Peyer's patch (tissue), 4 donors: ENCODE measurements at regions not wholly inside any gene's neighbourhood (a gene's known extent, or its start where the extent isn't known, plus 50 kb on each side); places are given as distances from the start of the nearest gene placed in this dataset.

ENCODE experiments used
- DNase-seq, 3 donors: peaks; one replicate each; pipeline ENCODE4 v3.0.0-alpha.2; 2017 to 2019
- H3K27ac ChIP-seq, 4 donors: fragments of 200-600 bp; sonication (generic); one replicate each; pipeline ENCODE4 v1.5.1; 2016 to 2019
- H3K27me3 ChIP-seq, 2 donors: fragments of 200-600 bp; sonication (generic); one replicate each; pipeline ENCODE4 v1.5.1; 2019
- H3K36me3 ChIP-seq, 3 donors: fragments of 200-600 bp; sonication (generic); one replicate each; pipeline ENCODE4 v1.5.1; 2016 to 2019
- H3K4me1 ChIP-seq, 4 donors: fragments of 200-600 bp; sonication (generic); one replicate each; pipeline ENCODE4 v1.5.1; 2016 to 2019
- H3K4me3 ChIP-seq, 4 donors: fragments of 200-600 bp; sonication (generic); 1 replicate in 3 of 4; 2 replicates in 1 of 4; pipeline ENCODE4 v1.5.1; 2016 to 2019; ENCODE audit warnings: mild to moderate bottlenecking in 1 of 4
- H3K9me3 ChIP-seq, 4 donors: fragments of 200-600 bp; sonication (generic); one replicate each; pipeline ENCODE4 v1.5.1; 2016 to 2019; ENCODE audit warnings: mild to moderate bottlenecking in 1 of 4
- POLR2A ChIP-seq, 2 donors: fragments of 450-650 bp; IDR thresholded peaks; one replicate each; pipeline ENCODE4 v1.5.1; 2017; ENCODE audit warnings: antibody characterized with exemption in 2 of 2, mild to moderate bottlenecking in 2 of 2, moderate library complexity in 2 of 2
- TF ChIP-seq, protein P1 (sequence below), 6 experiments: fragments of 450-650 bp in 4 of 6; fragments of 200-600 bp in 2 of 6; sonication (generic) in 1 of 6; IDR thresholded peaks; one replicate each; pipeline ENCODE4 v1.5.1; 2017 to 2019; ENCODE audit warnings: antibody characterized with exemption in 6 of 6, mild to moderate bottlenecking in 3 of 6, moderate library complexity in 1 of 6

DNA sequence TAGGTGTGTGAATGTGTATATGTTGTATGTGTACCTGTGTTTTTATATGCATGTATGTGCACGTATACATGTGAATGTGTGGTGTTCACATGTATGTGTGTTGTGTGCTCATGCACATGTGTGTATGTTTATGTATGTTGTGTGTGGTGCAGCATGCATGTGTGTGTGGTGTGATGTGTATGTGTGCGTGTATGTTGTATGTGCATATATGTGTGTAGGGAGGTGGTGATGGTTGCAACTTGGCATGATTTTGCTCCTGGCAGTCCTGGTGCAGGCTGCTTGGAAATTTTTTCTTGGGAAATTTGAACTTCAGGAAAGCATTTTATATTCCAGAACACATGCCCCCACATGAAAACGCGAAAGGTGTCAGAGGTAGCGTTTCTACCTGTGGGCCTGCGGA is 1177.8 kb downstream of the TBC1D22A start:
- Histone ChIP-seq H3K36me3 (no peaks in the 10 kb centered on the region), H3K27me3 (no peaks in the 10 kb centered on the region), H3K4me3 (no peak overlapping the region), H3K27ac (no peak overlapping the region), H3K9me3 (no peaks in the 10 kb centered on the region), H3K4me1 (no peaks in the 10 kb centered on the region)
- TF ChIP-seq, protein P1, sequence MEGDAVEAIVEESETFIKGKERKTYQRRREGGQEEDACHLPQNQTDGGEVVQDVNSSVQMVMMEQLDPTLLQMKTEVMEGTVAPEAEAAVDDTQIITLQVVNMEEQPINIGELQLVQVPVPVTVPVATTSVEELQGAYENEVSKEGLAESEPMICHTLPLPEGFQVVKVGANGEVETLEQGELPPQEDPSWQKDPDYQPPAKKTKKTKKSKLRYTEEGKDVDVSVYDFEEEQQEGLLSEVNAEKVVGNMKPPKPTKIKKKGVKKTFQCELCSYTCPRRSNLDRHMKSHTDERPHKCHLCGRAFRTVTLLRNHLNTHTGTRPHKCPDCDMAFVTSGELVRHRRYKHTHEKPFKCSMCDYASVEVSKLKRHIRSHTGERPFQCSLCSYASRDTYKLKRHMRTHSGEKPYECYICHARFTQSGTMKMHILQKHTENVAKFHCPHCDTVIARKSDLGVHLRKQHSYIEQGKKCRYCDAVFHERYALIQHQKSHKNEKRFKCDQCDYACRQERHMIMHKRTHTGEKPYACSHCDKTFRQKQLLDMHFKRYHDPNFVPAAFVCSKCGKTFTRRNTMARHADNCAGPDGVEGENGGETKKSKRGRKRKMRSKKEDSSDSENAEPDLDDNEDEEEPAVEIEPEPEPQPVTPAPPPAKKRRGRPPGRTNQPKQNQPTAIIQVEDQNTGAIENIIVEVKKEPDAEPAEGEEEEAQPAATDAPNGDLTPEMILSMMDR (IDR thresholded peaks at IDR 0.05): no peak
- no peak for TF ChIP-seq POLR2A (IDR thresholded peaks at IDR 0.05)
- no peak for DNase-seq

DNA sequence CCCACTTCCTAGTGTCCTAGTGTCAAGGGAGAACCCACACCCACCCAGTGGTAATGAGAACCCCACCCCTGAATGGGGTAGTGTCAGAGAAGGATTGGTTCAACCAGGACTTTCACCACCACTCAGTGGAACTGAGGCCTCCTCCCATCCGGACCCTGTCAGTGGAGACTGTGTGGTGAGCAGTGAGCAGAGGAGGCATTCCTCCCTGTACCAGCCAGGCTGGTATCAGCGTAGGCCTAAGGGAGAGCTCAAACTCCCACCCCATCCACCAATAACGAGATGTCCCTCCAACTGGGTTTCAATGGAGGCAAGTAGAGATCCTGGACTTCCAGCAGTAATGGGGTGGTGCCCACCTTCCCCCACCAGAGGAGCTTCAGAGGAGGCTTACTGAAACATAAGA is 1171.4 kb downstream of the TBC1D22A start:
- H3K4me1 ChIP-seq: no peaks in the 10 kb centered on the region
- TF ChIP-seq, protein P1 (IDR thresholded peaks at IDR 0.05): no peak
- no peak for TF ChIP-seq POLR2A (IDR thresholded peaks at IDR 0.05)

GRCh38 chr22:47933226-47933625 is 1170.8 kb downstream of the TBC1D22A start:
- no peaks in the 10 kb centered on the region for H3K27me3 ChIP-seq
- TF ChIP-seq POLR2A (IDR thresholded peaks at IDR 0.05): no peak
- TF ChIP-seq, protein P1 (IDR thresholded peaks at IDR 0.05): no peak
- H3K4me3 ChIP-seq: no peak overlapping the region
- H3K27ac ChIP-seq: no peak overlapping the region
- no peaks in the 10 kb centered on the region for H3K4me1 ChIP-seq
- peaks cover 0 to 9% (median 0%) of the 10 kb centered on the region in 4 donors for H3K9me3 ChIP-seq
- H3K36me3 ChIP-seq: no peaks in the 10 kb centered on the region
- DNase-seq: no peak

More for the DNA sequence above, 1171.4 kb downstream of the TBC1D22A start:
- DNase-seq: no peak
- no peak overlapping the region for H3K27ac ChIP-seq
- H3K27me3 ChIP-seq: no peaks in the 10 kb centered on the region
- no peaks in the 10 kb centered on the region for H3K36me3 ChIP-seq
- no peak overlapping the region for H3K4me3 ChIP-seq
- H3K9me3 ChIP-seq: peaks cover 0 to 9% (median 0%) of the 10 kb centered on the region in 4 donors

DNA sequence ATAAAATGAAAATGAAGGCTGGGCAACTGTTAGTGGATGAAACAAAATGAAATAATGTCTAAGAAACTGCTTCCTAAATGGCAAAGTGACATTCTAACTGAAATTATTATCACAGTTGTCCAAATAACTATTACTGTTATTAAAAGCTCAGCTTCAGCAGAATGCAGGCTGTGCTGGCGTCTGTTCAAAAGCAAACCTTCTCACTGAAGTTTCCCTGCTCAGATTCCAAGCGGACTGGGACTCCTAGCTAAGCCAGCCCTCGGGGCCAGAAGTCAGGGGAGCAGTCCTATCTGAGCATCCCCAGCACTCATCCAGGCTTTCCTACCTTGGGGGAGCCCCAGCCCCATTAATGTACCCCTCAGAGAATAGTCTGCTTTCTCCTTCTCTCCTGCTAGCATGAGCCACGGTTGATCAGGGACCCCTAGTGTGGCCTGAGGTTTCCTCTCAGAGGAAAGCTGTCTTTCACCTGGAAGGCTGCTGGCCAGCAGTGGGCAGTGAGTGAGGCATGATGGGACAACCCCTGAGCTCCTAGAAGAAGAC is 1167.3 kb downstream of the TBC1D22A start:
- no peak overlapping the region for H3K4me3 ChIP-seq
- H3K27me3 ChIP-seq: no peaks in the 10 kb centered on the region
- DNase-seq: no peak
- H3K36me3 ChIP-seq: no peaks in the 10 kb centered on the region
- TF ChIP-seq, protein P1 (IDR thresholded peaks at IDR 0.05): no peak
- no peak for TF ChIP-seq POLR2A (IDR thresholded peaks at IDR 0.05)
- H3K27ac ChIP-seq: no peak overlapping the region
- H3K9me3 ChIP-seq: peaks cover 0 to 9% (median 0%) of the 10 kb centered on the region in 4 donors
- no peaks in the 10 kb centered on the region for H3K4me1 ChIP-seq

- Histone ChIP-seq H3K36me3 (no peaks in the 10 kb centered on the region), H3K9me3 (peaks cover 0 to 8% (median 0%) of the 10 kb centered on the region in 4 donors), H3K27ac (no peak overlapping the region), H3K4me3 (no peak overlapping the region), H3K27me3 (no peaks in the 10 kb centered on the region), H3K4me1 (no peaks in the 10 kb centered on the region)
- DNase-seq: no peak
- no peak for TF ChIP-seq POLR2A (IDR thresholded peaks at IDR 0.05)
- TF ChIP-seq, protein P1 (IDR thresholded peaks at IDR 0.05): no peak
Measured at GRCh38 chr22:47929073-47929472, 1166.6 kb downstream of the TBC1D22A start.

DNA sequence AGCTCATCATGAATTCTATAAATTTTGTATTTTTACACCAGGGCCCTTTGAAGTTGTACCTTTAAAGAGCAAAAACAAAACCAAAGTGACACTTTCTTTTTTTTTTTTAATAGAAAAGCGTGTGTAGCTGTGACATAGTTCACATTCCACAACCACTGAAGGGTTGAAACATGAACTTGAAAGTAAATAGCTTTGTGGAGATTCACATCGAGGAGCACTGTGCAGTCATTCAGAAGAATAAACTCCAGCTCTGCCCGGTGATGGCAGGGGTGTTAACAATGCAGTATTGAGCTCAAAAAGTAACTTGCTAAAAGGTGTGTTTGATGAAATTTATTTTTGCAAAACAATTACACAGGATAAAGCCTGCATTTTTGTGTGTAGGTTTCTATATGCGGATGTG is 1166.2 kb downstream of the TBC1D22A start:
- Histone ChIP-seq H3K9me3 (peaks cover 0 to 5% (median 0%) of the 10 kb centered on the region in 4 donors), H3K4me1 (no peaks in the 10 kb centered on the region), H3K36me3 (no peaks in the 10 kb centered on the region), H3K27ac (no peak overlapping the region), H3K27me3 (no peaks in the 10 kb centered on the region), H3K4me3 (no peak overlapping the region)
- no peak for DNase-seq
- no peak for TF ChIP-seq POLR2A (IDR thresholded peaks at IDR 0.05)
- TF ChIP-seq, protein P1 (IDR thresholded peaks at IDR 0.05): no peak
